Keratinocyte (primary cell): ENCODE measurements at regions not wholly inside any gene's neighbourhood (a gene's known extent, or its start where the extent isn't known, plus 50 kb on each side); places are given as distances from the start of the nearest gene placed in this dataset.

Experiments
- DNase-seq: peaks from one replicate; pipeline ENCODE4 v3.0.0-alpha.2; 2011; ENCODE audit warnings: low read depth, missing footprints, low spot score
- FAIRE-seq: peaks from 2 replicates; lab custom pipeline; 2011; peaks lifted over from hg19 to GRCh38; lab: Jason Lieb, UNC
- H2AFZ ChIP-seq: 2 replicates; pipeline ENCODE4 v1.6.0; 2012; ENCODE audit warnings: low read length, control low read depth, inconsistent platforms; ENCODE audit not compliant: control insufficient read depth
- H3K27ac ChIP-seq: 2 replicates; pipeline ENCODE4 v1.5.1; 2011; ENCODE audit warnings: low read length; ENCODE audit not compliant: control insufficient read depth, insufficient read depth
- H3K27me3 ChIP-seq: 3 replicates; pipeline ENCODE4 v1.6.0; 2011; ENCODE audit warnings: low read length; ENCODE audit not compliant: control insufficient read depth, insufficient read depth; ENCODE audit errors: extremely low read depth
- H3K36me3 ChIP-seq, 2 experiments: 2 replicates in 1 of 2; 3 replicates in 1 of 2; pipeline ENCODE4 v1.5.1; 2011; ENCODE audit warnings: low read length in 2 of 2, mild to moderate bottlenecking in 1 of 2; ENCODE audit not compliant: control insufficient read depth in 2 of 2, insufficient read depth in 2 of 2; ENCODE audit errors: extremely low read depth in 1 of 2
- H3K4me1 ChIP-seq: 3 replicates; pipeline ENCODE4 v1.5.1; 2011; ENCODE audit warnings: low read length; ENCODE audit not compliant: control insufficient read depth, insufficient read depth; ENCODE audit errors: extremely low read depth
- H3K4me2 ChIP-seq: 3 replicates; pipeline ENCODE4 v1.6.0; 2011; ENCODE audit warnings: low read depth, low read length; ENCODE audit not compliant: control insufficient read depth, insufficient read depth; ENCODE audit errors: extremely low read depth
- H3K4me3 ChIP-seq, 3 experiments: fragments of 200-600 bp in 1 of 3; sonication (generic) in 1 of 3; 2 replicates in 2 of 3; 3 replicates in 1 of 3; pipeline ENCODE4 v1.5.1; 2011 to 2016; ENCODE audit warnings: low read length in 3 of 3, mild to moderate bottlenecking in 3 of 3, control low read depth in 2 of 3, inconsistent platforms in 1 of 3, low read depth in 1 of 3, mixed read lengths in 1 of 3, mixed run types in 1 of 3, moderate library complexity in 1 of 3; ENCODE audit not compliant: control insufficient read depth in 2 of 3, insufficient read depth in 2 of 3; ENCODE audit errors: extremely low read depth in 1 of 3
- H3K79me2 ChIP-seq: 2 replicates; pipeline ENCODE4 v1.6.0; 2012; ENCODE audit warnings: low read length; ENCODE audit not compliant: control insufficient read depth, insufficient read depth
- H3K9ac ChIP-seq: 3 replicates; pipeline ENCODE4 v1.6.0; 2011; ENCODE audit warnings: low read length; ENCODE audit not compliant: control insufficient read depth, insufficient read depth; ENCODE audit errors: extremely low read depth
- H3K9me1 ChIP-seq: 3 replicates; pipeline ENCODE4 v1.6.0; 2011; ENCODE audit warnings: low read length; ENCODE audit not compliant: control insufficient read depth, insufficient read depth; ENCODE audit errors: extremely low read depth
- H3K9me3 ChIP-seq: 2 replicates; pipeline ENCODE4 v1.5.1; 2012; ENCODE audit warnings: low read depth, low read length; ENCODE audit not compliant: control insufficient read depth
- H4K20me1 ChIP-seq: 3 replicates; pipeline ENCODE4 v1.6.0; 2011; ENCODE audit warnings: low read length; ENCODE audit not compliant: control insufficient read depth, insufficient read depth; ENCODE audit errors: extremely low read depth
- EZH2 ChIP-seq: IDR thresholded peaks from one replicate; pipeline ENCODE4 v1.6.1; 2012; ENCODE audit warnings: inconsistent platforms, mild to moderate bottlenecking, low read length, moderate library complexity
- dilution Hi-C: fragments of 300-500 bp; cut with MboI; formaldehyde crosslinking; loops from one replicate; pipeline ENCODE4 v1.7.0; 2020; ENCODE audit warnings: low sequenced_read_pairs; ENCODE audit not compliant: extremely low pct_ligation_motif_present
- TF ChIP-seq, protein P1 (sequence below), 3 experiments: IDR thresholded peaks in 1 of 3; conservative IDR thresholded peaks in 1 of 3; optimal IDR thresholded peaks in 1 of 3; 2 replicates in 2 of 3; 3 replicates in 1 of 3; pipeline versions ENCODE3 to v1.5.1; 2011; ENCODE audit warnings: low read length in 3 of 3, mild to moderate bottlenecking in 3 of 3, moderate library complexity in 2 of 3, control low read depth in 1 of 3, inconsistent platforms in 1 of 3; ENCODE audit not compliant: insufficient read depth in 2 of 3; ENCODE audit errors: extremely low read depth in 1 of 3

DNA sequence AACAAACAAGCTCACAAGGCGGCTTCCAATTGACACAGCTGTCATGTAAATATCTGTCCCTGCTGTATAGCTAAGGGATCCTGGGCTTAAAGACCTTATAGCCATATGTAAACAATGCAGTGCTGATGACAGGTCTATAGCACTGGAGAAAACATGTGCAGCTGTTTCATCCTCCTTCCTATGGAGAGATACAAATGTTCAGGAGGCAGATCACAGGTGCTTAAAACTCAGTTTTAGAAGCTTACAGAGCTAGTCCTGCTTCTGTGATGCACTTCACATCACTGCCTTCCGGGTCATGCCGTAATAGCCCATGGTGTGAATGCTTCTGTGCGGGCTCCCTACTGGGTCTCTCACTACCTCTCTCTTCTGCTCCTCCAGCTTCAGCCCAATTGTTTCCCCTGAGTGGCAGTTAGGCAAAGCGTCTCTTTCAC is 262.4 kb upstream of the CHST9 start:
- H3K4me1 ChIP-seq = no peaks in the 10 kb centered on the region
- TF ChIP-seq EZH2 = no peak
- TF ChIP-seq, protein P1, sequence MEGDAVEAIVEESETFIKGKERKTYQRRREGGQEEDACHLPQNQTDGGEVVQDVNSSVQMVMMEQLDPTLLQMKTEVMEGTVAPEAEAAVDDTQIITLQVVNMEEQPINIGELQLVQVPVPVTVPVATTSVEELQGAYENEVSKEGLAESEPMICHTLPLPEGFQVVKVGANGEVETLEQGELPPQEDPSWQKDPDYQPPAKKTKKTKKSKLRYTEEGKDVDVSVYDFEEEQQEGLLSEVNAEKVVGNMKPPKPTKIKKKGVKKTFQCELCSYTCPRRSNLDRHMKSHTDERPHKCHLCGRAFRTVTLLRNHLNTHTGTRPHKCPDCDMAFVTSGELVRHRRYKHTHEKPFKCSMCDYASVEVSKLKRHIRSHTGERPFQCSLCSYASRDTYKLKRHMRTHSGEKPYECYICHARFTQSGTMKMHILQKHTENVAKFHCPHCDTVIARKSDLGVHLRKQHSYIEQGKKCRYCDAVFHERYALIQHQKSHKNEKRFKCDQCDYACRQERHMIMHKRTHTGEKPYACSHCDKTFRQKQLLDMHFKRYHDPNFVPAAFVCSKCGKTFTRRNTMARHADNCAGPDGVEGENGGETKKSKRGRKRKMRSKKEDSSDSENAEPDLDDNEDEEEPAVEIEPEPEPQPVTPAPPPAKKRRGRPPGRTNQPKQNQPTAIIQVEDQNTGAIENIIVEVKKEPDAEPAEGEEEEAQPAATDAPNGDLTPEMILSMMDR (optimal IDR thresholded peaks at IDR 0.05 in 1 of 3, IDR thresholded peaks at IDR 0.05 in 1 of 3, conservative IDR thresholded peaks at IDR 0.05 in 1 of 3; ENCODE audit: extremely low read depth in 1 of 3, insufficient read depth in 2 of 3, low read length in 3 of 3) = no peak
- H3K4me2 ChIP-seq = no peak overlapping the region
- no peak overlapping the region for H3K9ac ChIP-seq
- H3K79me2 ChIP-seq = no peaks in the 10 kb centered on the region
- no peaks in the 10 kb centered on the region for H4K20me1 ChIP-seq
- no peaks in the 10 kb centered on the region for H3K36me3 ChIP-seq
- H3K27me3 ChIP-seq = no peaks in the 10 kb centered on the region
- no peak overlapping the region for H2AFZ ChIP-seq
- no peaks in the 10 kb centered on the region for H3K9me3 ChIP-seq
- dilution Hi-C loops = no loop called here
- no peaks in the 10 kb centered on the region for H3K9me1 ChIP-seq
- no peak for DNase-seq
- no peak overlapping the region for H3K27ac ChIP-seq
- no peak for FAIRE-seq
- H3K4me3 ChIP-seq = no peak overlapping the region

DNA sequence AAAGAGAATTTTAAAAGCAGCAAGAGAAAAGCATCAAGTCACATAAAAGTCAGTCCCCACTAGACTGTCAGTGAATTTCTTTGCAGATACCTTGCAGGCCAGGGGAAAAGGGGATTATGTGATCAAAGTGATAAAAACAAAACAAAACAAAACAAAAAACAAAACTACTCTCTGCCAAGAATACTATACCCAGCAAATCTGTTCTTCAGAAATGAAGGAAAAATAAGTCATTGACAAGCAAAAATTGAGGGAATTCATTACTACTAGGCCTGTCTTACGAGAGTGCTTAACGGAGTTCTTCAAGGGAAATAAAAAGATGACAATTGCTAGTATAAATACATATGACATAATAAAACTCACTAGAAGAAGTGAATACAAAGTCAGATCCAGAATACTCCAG is 245.5 kb upstream of the CHST9 start:
- TF ChIP-seq, protein P1 (optimal IDR thresholded peaks at IDR 0.05 in 1 of 3, IDR thresholded peaks at IDR 0.05 in 1 of 3, conservative IDR thresholded peaks at IDR 0.05 in 1 of 3; ENCODE audit: extremely low read depth in 1 of 3, insufficient read depth in 2 of 3, low read length in 3 of 3) = no peak
- no peak for TF ChIP-seq EZH2
- Histone ChIP-seq H3K36me3 (no peaks in the 10 kb centered on the region), H3K79me2 (no peaks in the 10 kb centered on the region), H3K9me3 (no peaks in the 10 kb centered on the region), H3K27me3 (no peaks in the 10 kb centered on the region), H3K4me2 (no peak overlapping the region), H3K9ac (no peak overlapping the region), H4K20me1 (no peaks in the 10 kb centered on the region), H2AFZ (no peak overlapping the region), H3K4me3 (no peak overlapping the region), H3K9me1 (no peaks in the 10 kb centered on the region), H3K4me1 (no peaks in the 10 kb centered on the region), H3K27ac (no peak overlapping the region)
- no peak for FAIRE-seq
- dilution Hi-C loops = no loop called here
- DNase-seq = no peak
